Liver (tissue), 8 donors: ENCODE measurements at regions not wholly inside any gene's neighbourhood (a gene's known extent, or its start where the extent isn't known, plus 50 kb on each side); places are given as distances from the start of the nearest gene placed in this dataset.

Experiments used
- DNase-seq: peaks from one replicate; pipeline ENCODE4 v3.0.0-alpha.2; 2017; ENCODE audit warnings: low spot score
- H3K27ac ChIP-seq, 2 donors: one replicate each; pipeline ENCODE4 v1.7.0; 2013; ENCODE audit warnings: inconsistent platforms in 2 of 2, low read length in 2 of 2, control low read depth in 1 of 2, low read depth in 1 of 2, mild to moderate bottlenecking in 1 of 2
- H3K27me3 ChIP-seq, 4 donors: one replicate each; pipeline versions ENCODE4 v1.6.1 to v1.7.0; 2013; ENCODE audit warnings: low read length in 3 of 4, inconsistent platforms in 1 of 4, mild to moderate bottlenecking in 1 of 4, moderate library complexity in 1 of 4; ENCODE audit not compliant: control insufficient read depth in 4 of 4, insufficient read depth in 4 of 4
- H3K36me3 ChIP-seq, 4 donors: one replicate each; pipeline versions ENCODE4 v1.6.1 to v1.7.0; 2013; ENCODE audit warnings: low read length in 3 of 4, mild to moderate bottlenecking in 3 of 4, low read depth in 1 of 4, moderate library complexity in 1 of 4; ENCODE audit not compliant: control insufficient read depth in 4 of 4, insufficient read depth in 3 of 4
- H3K4me1 ChIP-seq, 4 donors: one replicate each; pipeline versions ENCODE4 v1.6.1 to v1.7.0; 2013; ENCODE audit warnings: low read length in 3 of 4, mild to moderate bottlenecking in 3 of 4, moderate library complexity in 1 of 4; ENCODE audit not compliant: control insufficient read depth in 4 of 4, insufficient read depth in 4 of 4
- H3K4me3 ChIP-seq, 3 donors: one replicate each; pipeline versions ENCODE4 v1.6.1 to v1.7.0; 2013; ENCODE audit warnings: low read length in 3 of 3, control low read depth in 1 of 3, low read depth in 1 of 3, mild to moderate bottlenecking in 1 of 3
- H3K9ac ChIP-seq, 2 donors: one replicate each; pipeline ENCODE4 v1.7.0; 2013; ENCODE audit warnings: low read length in 2 of 2, mild to moderate bottlenecking in 2 of 2, moderate library complexity in 2 of 2, control low read depth in 1 of 2, low read depth in 1 of 2
- H3K9me3 ChIP-seq, 4 donors: one replicate each; pipeline versions ENCODE4 v1.6.1 to v1.7.0; 2013; ENCODE audit warnings: low read length in 3 of 4; ENCODE audit not compliant: control insufficient read depth in 4 of 4
- ATF3 ChIP-seq: IDR thresholded peaks from 2 replicates; pipeline ENCODE4 v1.6.1; 2016; ENCODE audit warnings: antibody characterized with exemption
- CTCF ChIP-seq: fragments of 150-350 bp; IDR thresholded peaks from 2 replicates; pipeline ENCODE4 v1.5.1; 2017; ENCODE audit warnings: improper control_type of control experiment, low read depth, low read length; ENCODE audit not compliant: missing input control
- FOXA1 ChIP-seq: IDR thresholded peaks from 2 replicates; pipeline ENCODE4 v1.6.1; 2016; ENCODE audit warnings: antibody characterized with exemption
- FOXA2 ChIP-seq: IDR thresholded peaks from 2 replicates; pipeline ENCODE4 v1.6.1; 2016; ENCODE audit warnings: antibody characterized with exemption
- GABPA ChIP-seq, 2 donors: IDR thresholded peaks in 1 of 2; conservative IDR thresholded peaks in 1 of 2; 2 replicates each; pipeline ENCODE4 v1.6.1; 2016; ENCODE audit warnings: antibody characterized with exemption in 2 of 2, mild to moderate bottlenecking in 1 of 2, moderate library complexity in 1 of 2
- HNF4A ChIP-seq, 2 donors: conservative IDR thresholded peaks; 2 replicates each; pipeline ENCODE4 v1.6.1; 2016; ENCODE audit warnings: antibody characterized with exemption in 2 of 2, mild to moderate bottlenecking in 2 of 2
- HNF4G ChIP-seq: IDR thresholded peaks from 2 replicates; pipeline ENCODE4 v1.6.1; 2016; ENCODE audit warnings: antibody characterized with exemption
- JUND ChIP-seq, 2 donors: IDR thresholded peaks; 2 replicates each; pipeline ENCODE4 v1.6.1; 2016; ENCODE audit warnings: antibody characterized with exemption in 2 of 2
- MAX ChIP-seq: IDR thresholded peaks from 2 replicates; pipeline ENCODE4 v1.6.1; 2016; ENCODE audit warnings: antibody characterized with exemption
- NR2F2 ChIP-seq: IDR thresholded peaks from 2 replicates; pipeline ENCODE4 v1.6.1; 2016; ENCODE audit warnings: antibody characterized with exemption
- RAD21 ChIP-seq, 2 donors: IDR thresholded peaks; 2 replicates each; pipeline ENCODE4 v1.6.1; 2016; ENCODE audit warnings: antibody characterized with exemption in 2 of 2, mild to moderate bottlenecking in 2 of 2
- REST ChIP-seq: IDR thresholded peaks from 2 replicates; pipeline ENCODE4 v1.6.1; 2016; ENCODE audit warnings: antibody characterized with exemption, mild to moderate bottlenecking
- RXRA ChIP-seq, 2 donors: IDR thresholded peaks; 2 replicates each; pipeline ENCODE4 v1.6.1; 2017 to 2018; ENCODE audit warnings: antibody characterized with exemption in 2 of 2, mild to moderate bottlenecking in 1 of 2
- SP1 ChIP-seq: IDR thresholded peaks from 2 replicates; pipeline ENCODE4 v1.6.1; 2018; ENCODE audit warnings: antibody characterized with exemption, mild to moderate bottlenecking
- TAF1 ChIP-seq: conservative IDR thresholded peaks from 2 replicates; pipeline ENCODE4 v1.6.1; 2016; ENCODE audit warnings: antibody characterized with exemption, mild to moderate bottlenecking
- YY1 ChIP-seq: IDR thresholded peaks from 2 replicates; pipeline ENCODE4 v1.6.1; 2016; ENCODE audit warnings: antibody characterized with exemption, mild to moderate bottlenecking
- ZBTB33 ChIP-seq: IDR thresholded peaks from 2 replicates; pipeline ENCODE4 v1.6.1; 2016; ENCODE audit warnings: antibody characterized with exemption
- WGBS: extraction: QIAGEN DNeasy Blood & Tissue Kit; methylation state at CpG from one replicate; pipeline ENCODE4 v1.1.7; 2013; 5-methylcytosine and 5-hydroxymethylcytosine counted together
- donor health status: healthy.
- donor health status: healthy.
- donor health status: healthy.
- donor health status: healthy.
- donor health status: healthy.

- Histone ChIP-seq H3K36me3 (no peaks in the 10 kb centered on the region), H3K27me3 (no peaks in the 10 kb centered on the region), H3K4me1 (no peaks in the 10 kb centered on the region), H3K9me3 (no peaks in the 10 kb centered on the region), H3K4me3 (no peak overlapping the region), H3K9ac (no peak overlapping the region), H3K27ac (no peak overlapping the region)
- 51% methylated on average over 3 of the region's 3 CpGs for WGBS
- DNase-seq: no peak
- TF ChIP-seq TAF1: no peak
- no peak for TF ChIP-seq RAD21 (IDR thresholded peaks at IDR 0.05)
- TF ChIP-seq JUND (IDR thresholded peaks at IDR 0.05): no peak
- TF ChIP-seq SP1: no peak
- no peak for TF ChIP-seq FOXA2
- no peak for TF ChIP-seq CTCF
- TF ChIP-seq HNF4A (conservative IDR thresholded peaks at IDR 0.05): no peak
- no peak for TF ChIP-seq GABPA (IDR thresholded peaks at IDR 0.05 in 1 of 2, conservative IDR thresholded peaks at IDR 0.05 in 1 of 2)
- no peak for TF ChIP-seq HNF4G
- TF ChIP-seq MAX: no peak
- no peak for TF ChIP-seq FOXA1
- TF ChIP-seq ATF3: no peak
- no peak for TF ChIP-seq NR2F2
- TF ChIP-seq ZBTB33: no peak
- TF ChIP-seq RXRA (IDR thresholded peaks at IDR 0.05): no peak
- no peak for TF ChIP-seq YY1
- no peak for TF ChIP-seq REST
Measured at GRCh38 chr18:55088561-55088960, 129.3 kb upstream of the CCDC68 start.

- Histone ChIP-seq H3K36me3 (no peaks in the 10 kb centered on the region), H3K9me3 (no peaks in the 10 kb centered on the region), H3K9ac (no peak overlapping the region), H3K4me3 (no peak overlapping the region), H3K4me1 (no peaks in the 10 kb centered on the region), H3K27ac (no peak overlapping the region), H3K27me3 (no peaks in the 10 kb centered on the region)
- no peak for DNase-seq
- TF ChIP-seq NR2F2 (no peak), TAF1 (no peak), MAX (no peak), GABPA (IDR thresholded peaks at IDR 0.05 in 1 of 2, conservative IDR thresholded peaks at IDR 0.05 in 1 of 2) (no peak), YY1 (no peak), JUND (IDR thresholded peaks at IDR 0.05) (no peak), ZBTB33 (no peak), HNF4G (no peak), CTCF (no peak), HNF4A (conservative IDR thresholded peaks at IDR 0.05) (no peak)
- WGBS: 10% methylated on average over 2 of the region's 2 CpGs
Measured at GRCh38 chr18:55088000-55088401, 128.7 kb upstream of the CCDC68 start.
